Keratinocyte (primary cell): ENCODE measurements at regions not wholly inside any gene's neighbourhood (a gene's known extent, or its start where the extent isn't known, plus 50 kb on each side); places are given as distances from the start of the nearest gene placed in this dataset.

Experiments
- DNase-seq: peaks from one replicate; pipeline ENCODE4 v3.0.0-alpha.2; 2011; ENCODE audit warnings: low read depth, missing footprints, low spot score
- FAIRE-seq: peaks from 2 replicates; lab custom pipeline; 2011; peaks lifted over from hg19 to GRCh38; lab: Jason Lieb, UNC
- H2AFZ ChIP-seq: 2 replicates; pipeline ENCODE4 v1.6.0; 2012; ENCODE audit warnings: low read length, control low read depth, inconsistent platforms; ENCODE audit not compliant: control insufficient read depth
- H3K27ac ChIP-seq: 2 replicates; pipeline ENCODE4 v1.5.1; 2011; ENCODE audit warnings: low read length; ENCODE audit not compliant: control insufficient read depth, insufficient read depth
- H3K27me3 ChIP-seq: 3 replicates; pipeline ENCODE4 v1.6.0; 2011; ENCODE audit warnings: low read length; ENCODE audit not compliant: control insufficient read depth, insufficient read depth; ENCODE audit errors: extremely low read depth
- H3K36me3 ChIP-seq, 2 experiments: 2 replicates in 1 of 2; 3 replicates in 1 of 2; pipeline ENCODE4 v1.5.1; 2011; ENCODE audit warnings: low read length in 2 of 2, mild to moderate bottlenecking in 1 of 2; ENCODE audit not compliant: control insufficient read depth in 2 of 2, insufficient read depth in 2 of 2; ENCODE audit errors: extremely low read depth in 1 of 2
- H3K4me1 ChIP-seq: 3 replicates; pipeline ENCODE4 v1.5.1; 2011; ENCODE audit warnings: low read length; ENCODE audit not compliant: control insufficient read depth, insufficient read depth; ENCODE audit errors: extremely low read depth
- H3K4me2 ChIP-seq: 3 replicates; pipeline ENCODE4 v1.6.0; 2011; ENCODE audit warnings: low read depth, low read length; ENCODE audit not compliant: control insufficient read depth, insufficient read depth; ENCODE audit errors: extremely low read depth
- H3K4me3 ChIP-seq, 3 experiments: fragments of 200-600 bp in 1 of 3; sonication (generic) in 1 of 3; 2 replicates in 2 of 3; 3 replicates in 1 of 3; pipeline ENCODE4 v1.5.1; 2011 to 2016; ENCODE audit warnings: low read length in 3 of 3, mild to moderate bottlenecking in 3 of 3, control low read depth in 2 of 3, inconsistent platforms in 1 of 3, low read depth in 1 of 3, mixed read lengths in 1 of 3, mixed run types in 1 of 3, moderate library complexity in 1 of 3; ENCODE audit not compliant: control insufficient read depth in 2 of 3, insufficient read depth in 2 of 3; ENCODE audit errors: extremely low read depth in 1 of 3
- H3K79me2 ChIP-seq: 2 replicates; pipeline ENCODE4 v1.6.0; 2012; ENCODE audit warnings: low read length; ENCODE audit not compliant: control insufficient read depth, insufficient read depth
- H3K9ac ChIP-seq: 3 replicates; pipeline ENCODE4 v1.6.0; 2011; ENCODE audit warnings: low read length; ENCODE audit not compliant: control insufficient read depth, insufficient read depth; ENCODE audit errors: extremely low read depth
- H3K9me1 ChIP-seq: 3 replicates; pipeline ENCODE4 v1.6.0; 2011; ENCODE audit warnings: low read length; ENCODE audit not compliant: control insufficient read depth, insufficient read depth; ENCODE audit errors: extremely low read depth
- H3K9me3 ChIP-seq: 2 replicates; pipeline ENCODE4 v1.5.1; 2012; ENCODE audit warnings: low read depth, low read length; ENCODE audit not compliant: control insufficient read depth
- H4K20me1 ChIP-seq: 3 replicates; pipeline ENCODE4 v1.6.0; 2011; ENCODE audit warnings: low read length; ENCODE audit not compliant: control insufficient read depth, insufficient read depth; ENCODE audit errors: extremely low read depth
- EZH2 ChIP-seq: IDR thresholded peaks from one replicate; pipeline ENCODE4 v1.6.1; 2012; ENCODE audit warnings: inconsistent platforms, mild to moderate bottlenecking, low read length, moderate library complexity
- dilution Hi-C: fragments of 300-500 bp; cut with MboI; formaldehyde crosslinking; loops from one replicate; pipeline ENCODE4 v1.7.0; 2020; ENCODE audit warnings: low sequenced_read_pairs; ENCODE audit not compliant: extremely low pct_ligation_motif_present
- TF ChIP-seq, protein P1 (sequence below), 3 experiments: IDR thresholded peaks in 1 of 3; conservative IDR thresholded peaks in 1 of 3; optimal IDR thresholded peaks in 1 of 3; 2 replicates in 2 of 3; 3 replicates in 1 of 3; pipeline versions ENCODE3 to v1.5.1; 2011; ENCODE audit warnings: low read length in 3 of 3, mild to moderate bottlenecking in 3 of 3, moderate library complexity in 2 of 3, control low read depth in 1 of 3, inconsistent platforms in 1 of 3; ENCODE audit not compliant: insufficient read depth in 2 of 3; ENCODE audit errors: extremely low read depth in 1 of 3

DNA sequence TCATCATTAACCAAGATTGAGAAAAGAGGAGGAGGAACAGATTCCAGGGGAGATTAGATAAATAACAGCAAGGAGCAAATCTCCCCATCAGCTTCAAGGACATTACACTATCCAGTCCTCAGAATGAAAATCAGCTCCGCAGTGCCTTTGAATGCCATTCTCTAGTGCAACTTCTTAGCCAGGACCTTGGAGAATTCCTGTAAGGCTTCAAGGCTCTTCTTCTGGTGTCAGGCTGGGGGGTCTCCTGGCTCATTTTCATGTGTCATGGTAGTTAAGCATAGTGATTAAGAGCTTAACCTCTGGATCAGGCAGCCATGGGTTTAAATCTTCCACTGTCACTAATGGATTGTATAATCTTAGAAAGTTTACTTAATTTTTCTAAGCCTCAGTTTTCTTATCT, 137.3 kb upstream of the CCL2 start:
- Histone ChIP-seq H3K9ac (no peak overlapping the region), H3K9me3 (no peaks in the 10 kb centered on the region), H3K36me3 (no peaks in the 10 kb centered on the region), H3K27me3 (no peaks in the 10 kb centered on the region), H2AFZ (no peak overlapping the region), H3K27ac (no peak overlapping the region), H3K9me1 (no peaks in the 10 kb centered on the region), H3K79me2 (no peaks in the 10 kb centered on the region), H4K20me1 (no peaks in the 10 kb centered on the region), H3K4me3 (no peak overlapping the region), H3K4me1 (no peaks in the 10 kb centered on the region), H3K4me2 (no peak overlapping the region)
- TF ChIP-seq, protein P1, sequence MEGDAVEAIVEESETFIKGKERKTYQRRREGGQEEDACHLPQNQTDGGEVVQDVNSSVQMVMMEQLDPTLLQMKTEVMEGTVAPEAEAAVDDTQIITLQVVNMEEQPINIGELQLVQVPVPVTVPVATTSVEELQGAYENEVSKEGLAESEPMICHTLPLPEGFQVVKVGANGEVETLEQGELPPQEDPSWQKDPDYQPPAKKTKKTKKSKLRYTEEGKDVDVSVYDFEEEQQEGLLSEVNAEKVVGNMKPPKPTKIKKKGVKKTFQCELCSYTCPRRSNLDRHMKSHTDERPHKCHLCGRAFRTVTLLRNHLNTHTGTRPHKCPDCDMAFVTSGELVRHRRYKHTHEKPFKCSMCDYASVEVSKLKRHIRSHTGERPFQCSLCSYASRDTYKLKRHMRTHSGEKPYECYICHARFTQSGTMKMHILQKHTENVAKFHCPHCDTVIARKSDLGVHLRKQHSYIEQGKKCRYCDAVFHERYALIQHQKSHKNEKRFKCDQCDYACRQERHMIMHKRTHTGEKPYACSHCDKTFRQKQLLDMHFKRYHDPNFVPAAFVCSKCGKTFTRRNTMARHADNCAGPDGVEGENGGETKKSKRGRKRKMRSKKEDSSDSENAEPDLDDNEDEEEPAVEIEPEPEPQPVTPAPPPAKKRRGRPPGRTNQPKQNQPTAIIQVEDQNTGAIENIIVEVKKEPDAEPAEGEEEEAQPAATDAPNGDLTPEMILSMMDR (optimal IDR thresholded peaks at IDR 0.05 in 1 of 3, IDR thresholded peaks at IDR 0.05 in 1 of 3, conservative IDR thresholded peaks at IDR 0.05 in 1 of 3; ENCODE audit: extremely low read depth in 1 of 3, insufficient read depth in 2 of 3, low read length in 3 of 3): no peak
- no peak for TF ChIP-seq EZH2
- DNase-seq (no peak), FAIRE-seq (no peak)
- dilution Hi-C loops: no loop called here

DNA sequence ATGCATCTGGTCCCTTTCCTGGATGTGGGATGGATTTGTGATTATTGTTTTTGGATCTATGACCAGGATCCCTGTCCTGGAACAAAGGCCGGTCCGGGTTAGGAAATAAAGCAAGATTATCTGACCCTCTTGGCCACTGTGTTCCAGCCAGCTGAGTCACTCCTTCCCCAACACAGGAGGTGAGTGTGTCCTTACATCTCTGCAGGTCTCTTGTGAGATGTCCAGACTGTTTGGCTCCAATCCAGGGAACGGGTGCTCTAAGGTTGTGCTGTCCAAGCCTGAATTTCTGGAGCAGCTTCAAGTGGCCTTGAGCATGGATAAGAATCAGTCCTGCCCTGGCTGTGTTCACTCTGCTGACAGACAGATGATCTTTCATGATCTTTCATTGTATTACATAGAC, 136.5 kb upstream of the CCL2 start:
- H3K9me1 ChIP-seq: no peaks in the 10 kb centered on the region
- no peaks in the 10 kb centered on the region for H3K79me2 ChIP-seq
- DNase-seq (no peak), FAIRE-seq (no peak)
- no peaks in the 10 kb centered on the region for H3K36me3 ChIP-seq
- H3K9ac ChIP-seq: no peak overlapping the region
- H3K9me3 ChIP-seq: no peaks in the 10 kb centered on the region
- H3K27ac ChIP-seq: no peak overlapping the region
- H3K27me3 ChIP-seq: no peaks in the 10 kb centered on the region
- no peak overlapping the region for H3K4me2 ChIP-seq
- H2AFZ ChIP-seq: no peak overlapping the region
- H3K4me1 ChIP-seq: no peaks in the 10 kb centered on the region
- TF ChIP-seq, protein P1 (optimal IDR thresholded peaks at IDR 0.05 in 1 of 3, IDR thresholded peaks at IDR 0.05 in 1 of 3, conservative IDR thresholded peaks at IDR 0.05 in 1 of 3; ENCODE audit: extremely low read depth in 1 of 3, insufficient read depth in 2 of 3, low read length in 3 of 3): no peak
- TF ChIP-seq EZH2: no peak
- H4K20me1 ChIP-seq: no peaks in the 10 kb centered on the region
- dilution Hi-C loops: no loop called here
- no peak overlapping the region for H3K4me3 ChIP-seq
